ENCODE measurements at regions not wholly inside any gene's neighbourhood (a gene's known extent, or its start where the extent isn't known, plus 50 kb on each side); places are given as distances from the start of the nearest gene placed in this dataset.
"Not testable (repeated sequence)": the region's sequence is repeated elsewhere in the genome, so short reads cannot be mapped to it uniquely, and the experiment has no call there.

DNA sequence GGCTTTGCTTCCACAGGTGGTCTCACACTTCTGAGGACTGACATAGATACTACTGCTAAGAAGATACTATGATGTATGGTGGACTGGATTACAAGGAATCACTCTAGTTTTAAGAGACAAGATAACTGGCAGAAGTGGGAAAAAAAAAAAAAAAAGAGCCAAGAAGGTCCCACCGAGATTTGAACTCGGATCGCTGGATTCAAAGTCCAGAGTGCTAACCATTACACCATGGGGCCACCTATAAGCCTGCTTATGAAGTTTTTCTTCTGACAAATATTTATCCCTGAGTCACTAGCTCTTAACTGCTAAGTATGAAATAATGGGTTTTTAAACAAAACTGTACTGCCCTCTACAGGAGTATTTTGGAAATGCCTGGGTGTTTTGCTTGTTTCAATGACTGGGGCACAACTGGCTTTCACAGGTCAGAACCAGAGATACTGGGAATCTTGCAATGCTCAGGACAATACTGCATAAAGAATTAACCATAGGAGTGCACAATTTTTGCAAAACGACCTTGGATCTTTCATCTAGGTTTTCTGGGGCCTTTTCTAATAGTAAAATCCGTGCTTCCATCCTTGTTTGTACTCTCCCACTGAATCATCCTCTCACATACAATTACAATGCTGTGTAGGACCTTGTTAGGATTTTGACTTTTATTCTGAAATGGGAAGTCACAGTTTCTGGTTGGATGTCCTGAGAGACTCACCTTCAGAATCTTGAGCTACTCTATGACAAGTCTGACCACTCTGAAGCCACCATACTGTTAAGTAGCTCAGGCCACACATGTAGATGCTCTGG is 116.3 kb downstream of the OR2B2 start:
- ATAC-seq = peak; percentile 67
- TF ChIP-seq ZFP3 (CRISPR knock-in tag; IDR thresholded peaks at IDR 0.05) = no peak
- TF ChIP-seq PPARA (CRISPR knock-in tag; IDR thresholded peaks at IDR 0.05; ENCODE audit: borderline replicate concordance) = no peak
- TF ChIP-seq GLIS3 (CRISPR knock-in tag; IDR thresholded peaks at IDR 0.05) = no peak
- TF ChIP-seq, protein P1, sequence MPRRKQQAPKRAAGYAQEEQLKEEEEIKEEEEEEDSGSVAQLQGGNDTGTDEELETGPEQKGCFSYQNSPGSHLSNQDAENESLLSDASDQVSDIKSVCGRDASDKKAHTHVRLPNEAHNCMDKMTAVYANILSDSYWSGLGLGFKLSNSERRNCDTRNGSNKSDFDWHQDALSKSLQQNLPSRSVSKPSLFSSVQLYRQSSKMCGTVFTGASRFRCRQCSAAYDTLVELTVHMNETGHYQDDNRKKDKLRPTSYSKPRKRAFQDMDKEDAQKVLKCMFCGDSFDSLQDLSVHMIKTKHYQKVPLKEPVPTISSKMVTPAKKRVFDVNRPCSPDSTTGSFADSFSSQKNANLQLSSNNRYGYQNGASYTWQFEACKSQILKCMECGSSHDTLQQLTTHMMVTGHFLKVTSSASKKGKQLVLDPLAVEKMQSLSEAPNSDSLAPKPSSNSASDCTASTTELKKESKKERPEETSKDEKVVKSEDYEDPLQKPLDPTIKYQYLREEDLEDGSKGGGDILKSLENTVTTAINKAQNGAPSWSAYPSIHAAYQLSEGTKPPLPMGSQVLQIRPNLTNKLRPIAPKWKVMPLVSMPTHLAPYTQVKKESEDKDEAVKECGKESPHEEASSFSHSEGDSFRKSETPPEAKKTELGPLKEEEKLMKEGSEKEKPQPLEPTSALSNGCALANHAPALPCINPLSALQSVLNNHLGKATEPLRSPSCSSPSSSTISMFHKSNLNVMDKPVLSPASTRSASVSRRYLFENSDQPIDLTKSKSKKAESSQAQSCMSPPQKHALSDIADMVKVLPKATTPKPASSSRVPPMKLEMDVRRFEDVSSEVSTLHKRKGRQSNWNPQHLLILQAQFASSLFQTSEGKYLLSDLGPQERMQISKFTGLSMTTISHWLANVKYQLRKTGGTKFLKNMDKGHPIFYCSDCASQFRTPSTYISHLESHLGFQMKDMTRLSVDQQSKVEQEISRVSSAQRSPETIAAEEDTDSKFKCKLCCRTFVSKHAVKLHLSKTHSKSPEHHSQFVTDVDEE (CRISPR knock-in tag; IDR thresholded peaks at IDR 0.05) = no peak

DNA sequence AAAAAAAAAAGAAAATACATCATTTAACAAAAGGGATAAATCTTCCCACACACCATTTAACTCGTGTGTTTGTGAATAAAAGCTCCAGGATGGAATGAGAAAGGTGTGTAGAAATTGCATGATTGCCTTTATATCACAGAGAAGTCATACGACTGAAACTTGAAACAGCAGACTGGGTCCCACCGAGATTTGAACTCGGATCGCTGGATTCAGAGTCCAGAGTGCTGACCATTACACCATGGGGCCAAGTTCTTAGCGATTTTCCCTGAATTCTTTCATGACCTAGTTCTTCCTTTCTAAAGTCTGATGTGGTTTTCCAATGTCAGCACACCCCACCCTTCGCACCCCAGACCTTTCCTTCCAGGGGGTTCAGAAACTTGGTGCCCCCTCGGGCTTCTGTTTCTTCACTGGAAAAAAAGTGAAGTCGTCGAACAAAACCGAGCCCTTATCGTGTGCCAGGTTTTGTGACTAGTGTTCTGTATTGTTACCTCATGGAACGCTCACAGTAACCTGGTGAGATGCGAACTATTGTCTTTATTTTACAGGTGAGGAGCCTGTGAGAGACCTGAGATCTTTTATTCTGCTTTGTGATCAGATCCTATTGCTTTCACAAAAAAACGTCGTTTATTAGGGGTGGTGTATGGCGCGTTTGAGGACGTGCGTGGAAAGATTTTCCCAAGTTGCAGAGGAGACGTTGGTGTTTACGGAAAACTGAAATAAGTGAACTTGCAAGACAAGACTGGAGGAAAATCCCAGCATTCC is 120.8 kb downstream of the OR2B2 start:
- ATAC-seq = peak; percentile 58

DNA sequence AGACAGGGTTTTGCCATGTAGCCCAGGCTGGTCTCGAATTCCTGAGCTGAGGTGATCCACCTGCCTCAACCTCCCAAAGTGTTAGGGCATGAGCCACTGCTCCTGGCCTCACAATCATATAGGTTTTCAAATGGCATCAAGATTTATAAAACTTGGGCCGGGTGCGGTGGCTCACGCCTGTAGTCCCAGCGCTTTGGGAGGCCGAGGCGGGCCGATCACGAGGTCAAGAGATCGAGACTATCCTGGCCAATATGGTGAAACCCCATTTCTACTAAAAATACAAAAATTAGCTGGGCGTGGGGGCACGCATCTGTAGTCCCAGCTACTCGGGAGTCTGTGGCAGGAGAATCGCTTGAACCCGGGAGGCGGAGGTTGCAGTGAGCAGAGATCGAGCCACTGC is 123.8 kb downstream of the OR2B2 start:
- not testable (repeated sequence) for ATAC-seq

More for the DNA sequence above, 120.8 kb downstream of the OR2B2 start:
- TF ChIP-seq ZNF8 (CRISPR knock-in tag; IDR thresholded peaks at IDR 0.05) (no peak), ISL1 (CRISPR knock-in tag; IDR thresholded peaks at IDR 0.05) (no peak), TOX (CRISPR knock-in tag; IDR thresholded peaks at IDR 0.05; ENCODE audit: borderline replicate concordance) (no peak), ZFP3 (CRISPR knock-in tag; IDR thresholded peaks at IDR 0.05) (no peak)
- TF ChIP-seq, protein P2, sequence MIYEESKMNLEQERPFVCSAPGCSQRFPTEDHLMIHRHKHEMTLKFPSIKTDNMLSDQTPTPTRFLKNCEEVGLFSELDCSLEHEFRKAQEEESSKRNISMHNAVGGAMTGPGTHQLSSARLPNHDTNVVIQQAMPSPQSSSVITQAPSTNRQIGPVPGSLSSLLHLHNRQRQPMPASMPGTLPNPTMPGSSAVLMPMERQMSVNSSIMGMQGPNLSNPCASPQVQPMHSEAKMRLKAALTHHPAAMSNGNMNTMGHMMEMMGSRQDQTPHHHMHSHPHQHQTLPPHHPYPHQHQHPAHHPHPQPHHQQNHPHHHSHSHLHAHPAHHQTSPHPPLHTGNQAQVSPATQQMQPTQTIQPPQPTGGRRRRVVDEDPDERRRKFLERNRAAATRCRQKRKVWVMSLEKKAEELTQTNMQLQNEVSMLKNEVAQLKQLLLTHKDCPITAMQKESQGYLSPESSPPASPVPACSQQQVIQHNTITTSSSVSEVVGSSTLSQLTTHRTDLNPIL (CRISPR knock-in tag; IDR thresholded peaks at IDR 0.05; ENCODE audit: low read depth) = no peak

DNA sequence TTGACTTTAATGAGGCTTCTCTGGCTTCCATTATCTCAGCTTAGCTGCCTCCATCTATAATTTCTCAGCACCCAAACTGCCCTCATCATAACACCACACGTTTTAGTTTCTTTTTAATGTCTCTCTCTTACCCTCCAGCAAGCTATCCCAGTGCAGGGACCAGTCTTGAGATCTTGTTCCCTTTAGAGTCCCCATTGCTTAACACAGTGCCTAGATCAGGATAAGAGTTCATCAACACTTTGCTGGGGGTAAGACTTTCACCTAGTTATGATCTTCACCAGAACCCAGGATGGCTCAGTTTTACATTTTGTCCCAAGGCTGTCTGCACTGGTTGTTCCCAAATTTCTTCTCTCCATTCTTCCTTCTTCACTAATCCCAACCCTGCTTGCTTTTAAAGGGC is 126.1 kb downstream of the OR2B2 start:
- no peak for ATAC-seq

DNA sequence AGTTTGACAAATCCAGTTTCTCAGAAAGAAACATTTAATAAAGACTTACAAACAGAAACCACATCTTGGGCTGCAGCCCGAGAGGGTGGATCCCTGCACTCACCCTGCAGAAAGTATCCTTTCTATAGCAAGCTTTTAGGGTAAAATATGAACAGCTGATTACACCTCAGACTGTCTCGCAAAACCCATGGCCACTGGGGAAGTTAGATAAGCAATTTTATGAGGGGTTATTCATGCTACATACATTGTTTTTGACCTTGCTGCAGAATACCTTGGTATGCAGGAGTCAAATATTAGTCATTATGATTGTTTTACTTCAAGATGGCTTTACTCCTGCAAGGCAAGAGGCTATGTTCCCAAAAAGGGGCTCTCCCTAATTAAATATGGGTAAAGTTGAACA is 126.9 kb downstream of the OR2B2 start:
- TF ChIP-seq TOX (CRISPR knock-in tag; IDR thresholded peaks at IDR 0.05; ENCODE audit: borderline replicate concordance) (no peak), ZNF8 (CRISPR knock-in tag; IDR thresholded peaks at IDR 0.05) (no peak), ESRRG (CRISPR knock-in tag; IDR thresholded peaks at IDR 0.05) (no peak), TCF4 (CRISPR knock-in tag; IDR thresholded peaks at IDR 0.05; ENCODE audit: borderline replicate concordance) (no peak), ZNF70 (CRISPR knock-in tag; IDR thresholded peaks at IDR 0.05) (no peak), OSR1 (CRISPR knock-in tag; IDR thresholded peaks at IDR 0.05) (no peak), ZC3H10 (CRISPR knock-in tag; IDR thresholded peaks at IDR 0.05) (no peak), ISL1 (CRISPR knock-in tag; IDR thresholded peaks at IDR 0.05) (no peak), GLIS3 (CRISPR knock-in tag; IDR thresholded peaks at IDR 0.05) (no peak)
- ATAC-seq = no peak

More for the DNA sequence above, 126.1 kb downstream of the OR2B2 start:
- TF ChIP-seq CSDC2 (CRISPR knock-in tag; IDR thresholded peaks at IDR 0.05) (no peak), ISL1 (CRISPR knock-in tag; IDR thresholded peaks at IDR 0.05) (no peak), ARNTL (CRISPR knock-in tag; IDR thresholded peaks at IDR 0.05; ENCODE audit: borderline replicate concordance, low read depth) (no peak), OSR1 (CRISPR knock-in tag; IDR thresholded peaks at IDR 0.05) (no peak), ESRRG (CRISPR knock-in tag; IDR thresholded peaks at IDR 0.05) (no peak), ZC3H10 (CRISPR knock-in tag; IDR thresholded peaks at IDR 0.05) (no peak)
- TF ChIP-seq, protein P3, sequence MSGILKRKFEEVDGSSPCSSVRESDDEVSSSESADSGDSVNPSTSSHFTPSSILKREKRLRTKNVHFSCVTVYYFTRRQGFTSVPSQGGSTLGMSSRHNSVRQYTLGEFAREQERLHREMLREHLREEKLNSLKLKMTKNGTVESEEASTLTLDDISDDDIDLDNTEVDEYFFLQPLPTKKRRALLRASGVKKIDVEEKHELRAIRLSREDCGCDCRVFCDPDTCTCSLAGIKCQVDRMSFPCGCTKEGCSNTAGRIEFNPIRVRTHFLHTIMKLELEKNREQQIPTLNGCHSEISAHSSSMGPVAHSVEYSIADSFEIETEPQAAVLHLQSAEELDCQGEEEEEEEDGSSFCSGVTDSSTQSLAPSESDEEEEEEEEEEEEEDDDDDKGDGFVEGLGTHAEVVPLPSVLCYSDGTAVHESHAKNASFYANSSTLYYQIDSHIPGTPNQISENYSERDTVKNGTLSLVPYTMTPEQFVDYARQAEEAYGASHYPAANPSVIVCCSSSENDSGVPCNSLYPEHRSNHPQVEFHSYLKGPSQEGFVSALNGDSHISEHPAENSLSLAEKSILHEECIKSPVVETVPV (CRISPR knock-in tag; IDR thresholded peaks at IDR 0.05) = no peak
- TF ChIP-seq, protein P1 (CRISPR knock-in tag; IDR thresholded peaks at IDR 0.05) = no peak
